ENCODE measurements at regions not wholly inside any gene's neighbourhood (a gene's known extent, or its start where the extent isn't known, plus 50 kb on each side); places are given as distances from the start of the nearest gene placed in this dataset.
"Not testable (repeated sequence)": the region's sequence is repeated elsewhere in the genome, so short reads cannot be mapped to it uniquely, and the experiment has no call there.

DNA sequence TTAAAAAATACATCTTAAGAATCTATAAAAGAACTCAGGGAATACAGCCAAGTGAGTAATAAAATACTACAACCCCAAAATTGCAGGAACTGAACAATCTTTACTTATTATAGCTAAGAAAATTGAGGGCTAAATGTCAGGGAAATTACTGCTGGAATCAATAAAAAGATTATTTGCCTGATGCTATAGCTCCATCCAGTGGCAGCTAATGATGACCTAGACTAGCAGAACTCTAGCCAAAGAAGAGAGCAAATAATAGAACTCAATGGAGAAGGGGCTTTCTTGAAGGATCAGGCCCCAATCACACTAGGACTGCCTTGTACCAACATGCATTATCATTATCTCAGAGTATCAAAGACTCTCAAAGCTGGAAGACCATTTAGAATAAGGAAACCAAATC lies 85.0 kb upstream of the FAM241A start:
- no peak for DNase-seq

DNA sequence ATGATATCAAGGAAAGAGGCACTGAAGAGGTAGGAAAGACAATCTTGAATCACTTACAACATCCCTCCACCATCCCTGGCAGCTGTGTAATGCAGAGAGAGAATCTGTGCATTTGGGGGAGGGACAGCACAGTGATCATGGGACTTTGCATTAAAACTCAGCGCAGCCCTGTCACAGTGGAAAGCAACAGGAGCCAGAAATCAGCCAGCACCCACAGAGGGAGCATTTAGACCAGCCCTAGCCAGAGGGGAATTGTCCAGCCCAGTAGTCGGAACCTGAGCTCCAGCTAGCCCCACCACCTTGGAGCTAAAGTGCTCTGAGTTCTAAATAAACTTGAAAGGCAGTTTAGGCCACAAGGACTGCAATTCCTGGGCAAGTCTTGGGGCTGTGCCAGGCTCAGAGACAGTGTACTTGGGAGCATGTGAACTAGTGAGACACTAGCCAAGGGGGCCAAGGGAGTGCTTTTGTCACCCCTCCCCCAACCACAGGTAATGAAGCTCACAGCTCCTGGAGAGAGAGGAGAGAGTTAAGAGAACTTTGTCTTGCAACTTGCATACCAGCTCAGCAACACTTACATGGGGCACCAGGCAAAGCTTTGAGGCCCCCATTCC lies 83.9 kb upstream of the FAM241A start:
- no peak for DNase-seq

DNA sequence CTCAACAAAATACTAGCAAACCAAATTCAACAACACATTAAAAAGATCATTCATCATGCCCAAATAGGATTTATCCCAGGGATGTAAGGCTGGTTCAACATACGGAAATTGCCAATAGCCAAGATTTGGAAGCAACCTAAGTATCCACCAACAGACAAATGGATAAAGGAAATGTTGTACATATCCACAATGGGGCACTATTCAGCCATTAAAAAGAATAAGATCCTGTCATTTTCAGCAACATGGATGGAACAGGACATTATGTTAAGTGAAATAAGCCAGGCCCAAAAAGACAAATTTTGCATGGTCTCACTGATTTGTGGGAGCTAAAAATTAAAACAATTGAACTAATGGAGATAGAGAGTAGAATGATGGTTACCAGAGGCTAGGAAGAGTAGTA lies 82.0 kb upstream of the FAM241A start:
- no peak for DNase-seq

DNA sequence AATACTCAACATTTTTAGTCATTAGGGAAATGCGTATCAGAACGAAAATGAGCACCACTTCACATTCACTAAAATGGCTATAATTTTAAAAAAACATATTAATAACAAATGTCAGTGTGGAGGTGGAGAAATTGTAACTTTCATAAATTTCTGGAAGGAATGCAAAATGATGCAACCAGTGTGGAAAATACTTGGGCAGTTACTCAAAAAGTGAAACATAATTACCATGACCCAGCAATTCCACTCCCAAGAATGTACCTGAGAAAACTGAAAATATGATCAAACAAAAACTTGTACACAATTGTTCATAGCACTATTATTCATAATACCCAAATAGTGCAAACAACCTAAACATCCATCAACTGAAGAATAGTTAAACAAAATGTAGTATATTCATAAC lies 76.1 kb upstream of the FAM241A start:
- no peak for DNase-seq

DNA sequence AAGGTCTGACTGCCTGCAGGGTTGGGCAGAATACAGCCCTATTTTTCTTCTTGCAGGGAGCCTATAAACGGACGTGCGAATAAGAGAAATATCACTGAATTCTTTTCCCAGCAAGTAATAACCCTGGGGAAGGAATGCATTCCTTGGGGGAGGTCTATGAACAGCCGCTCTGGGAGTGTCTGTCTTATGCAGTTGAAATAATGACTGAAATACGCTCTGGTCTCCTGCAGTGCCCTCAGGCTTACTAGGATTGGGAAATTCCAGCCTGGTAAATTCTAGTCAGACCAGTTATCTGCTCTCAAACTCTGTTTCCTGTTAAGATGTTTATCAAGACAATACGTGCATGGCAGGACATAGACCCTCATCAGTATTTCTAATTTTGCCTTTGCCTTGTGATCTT lies 72.1 kb upstream of the FAM241A start:
- DNase-seq: no peak

DNA sequence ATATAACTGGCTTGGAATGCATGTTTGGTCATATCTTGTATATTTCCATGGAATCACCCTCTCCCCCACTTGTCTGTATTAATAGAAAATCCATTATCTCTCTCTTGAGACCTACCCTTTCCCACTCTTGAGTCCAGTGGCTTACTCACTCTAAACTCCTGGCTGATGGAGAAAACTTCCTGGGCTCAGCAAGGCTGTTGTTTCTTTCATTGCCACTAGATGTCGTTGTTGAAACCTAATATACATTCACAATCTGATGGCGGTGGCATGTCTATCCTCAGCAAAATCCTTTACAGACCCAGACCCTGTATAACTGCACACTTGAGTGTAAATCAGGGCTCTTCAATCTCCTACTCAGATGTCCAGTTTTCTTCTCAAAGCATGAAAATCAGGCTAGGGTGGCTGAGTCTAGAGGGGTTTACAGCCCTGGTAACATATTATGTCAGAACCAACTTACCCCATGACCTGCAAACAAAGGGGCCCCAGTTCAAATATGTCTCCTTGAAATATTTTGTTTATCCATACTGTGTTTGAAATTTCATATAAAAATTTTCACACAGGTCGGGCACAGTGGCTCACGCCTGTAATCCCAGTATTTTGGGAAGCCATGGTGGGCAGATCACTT lies 70.0 kb upstream of the FAM241A start:
- DNase-seq: no peak

DNA sequence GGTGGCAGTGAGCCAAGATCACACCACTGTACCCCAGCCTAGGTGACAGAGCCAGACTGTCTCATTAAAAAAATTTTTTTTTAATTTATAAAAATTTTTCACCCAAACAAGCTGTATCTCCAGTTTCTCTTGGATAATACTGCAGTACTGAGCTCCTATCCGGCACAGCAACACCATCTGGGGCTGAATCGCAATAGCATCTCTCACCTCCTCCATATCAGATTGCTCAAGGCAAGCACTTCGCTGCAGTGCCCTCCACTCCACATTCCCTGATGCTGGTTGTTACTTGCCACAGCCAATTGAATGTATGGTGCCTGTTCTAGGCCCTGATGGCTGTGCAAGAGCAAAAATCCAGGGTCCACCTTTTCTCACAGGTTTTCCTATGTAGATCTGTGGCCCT lies 69.3 kb upstream of the FAM241A start:
- no peak for DNase-seq

DNA sequence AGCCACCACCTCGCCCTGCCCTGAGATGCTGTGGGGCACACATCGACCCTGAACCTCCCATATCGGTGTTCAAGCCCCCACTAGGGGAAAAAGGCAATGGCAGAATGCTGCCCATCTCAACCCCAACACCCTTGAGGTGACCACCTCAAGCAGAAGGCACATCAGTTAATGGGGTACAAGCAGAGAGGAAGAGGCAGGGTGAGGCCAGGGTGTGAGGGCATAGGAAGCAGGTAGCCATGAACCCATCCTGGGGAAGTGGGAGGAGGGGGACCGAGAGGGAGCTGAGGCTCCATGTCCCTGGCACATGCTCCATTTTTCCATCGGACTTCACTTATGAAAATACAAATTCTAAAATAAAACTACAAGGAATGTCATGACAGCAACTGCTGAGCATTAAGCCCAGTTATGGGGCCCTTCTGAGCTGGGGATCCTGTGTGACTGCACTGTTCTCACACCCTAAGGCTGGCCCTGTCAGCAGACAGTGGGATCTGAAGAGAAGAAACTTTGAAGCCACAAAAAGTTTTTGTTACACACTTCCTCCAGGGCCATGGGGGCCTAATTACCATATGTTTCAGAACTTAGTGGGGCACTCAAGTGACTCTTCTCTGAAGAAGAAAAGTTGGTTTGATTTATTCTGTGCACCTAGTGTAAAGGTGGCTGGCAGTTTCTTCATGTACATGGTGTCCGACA lies 68.2 kb upstream of the FAM241A start:
- DNase-seq: no peak

DNA sequence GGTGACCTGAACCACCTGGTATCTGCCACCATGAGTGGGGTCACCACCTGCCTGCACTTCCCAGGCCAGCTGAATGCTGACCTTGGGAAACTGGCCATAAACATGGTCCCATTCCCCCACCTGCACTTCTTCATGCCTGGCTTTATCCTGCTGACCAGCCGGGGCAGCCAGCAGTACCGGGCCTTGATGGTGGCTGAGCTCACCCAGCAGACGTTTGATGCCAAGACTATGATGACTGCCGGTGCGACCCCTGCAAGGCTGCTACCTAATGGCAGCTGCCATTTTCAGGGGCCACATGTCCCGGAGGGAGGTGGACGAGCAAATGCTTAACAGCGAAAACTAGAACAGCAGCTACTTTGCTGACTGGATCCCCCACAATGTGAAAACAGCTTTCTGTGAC lies 67.5 kb upstream of the FAM241A start:
- DNase-seq: no peak

DNA sequence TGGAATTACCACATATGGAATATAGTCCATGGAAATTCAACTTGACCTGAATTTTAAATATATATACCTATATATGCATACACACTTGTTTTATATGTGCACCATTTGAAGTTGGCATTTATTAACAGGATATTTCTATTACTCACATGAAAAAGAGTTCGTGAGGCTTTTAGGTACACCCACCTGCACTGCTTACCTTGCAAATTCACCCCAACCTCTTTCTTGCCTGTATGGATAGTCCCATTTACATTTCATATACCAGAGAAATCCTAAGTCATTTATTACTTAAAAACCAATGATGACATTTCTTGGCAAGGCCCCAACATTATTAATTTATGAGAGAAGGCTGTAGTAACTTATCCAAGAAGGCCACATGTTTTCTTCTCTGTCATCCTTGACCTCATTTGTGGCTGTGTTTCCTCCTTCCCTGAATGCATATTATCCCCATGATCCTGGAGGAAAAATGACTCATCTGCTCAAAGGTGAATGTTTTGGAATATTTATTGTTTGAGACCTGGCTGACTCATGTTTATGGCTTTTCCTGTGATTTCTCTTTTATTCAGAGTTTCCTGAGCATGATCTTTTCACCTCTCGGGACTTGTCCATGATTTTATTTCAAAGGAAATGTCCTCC lies 62.2 kb upstream of the FAM241A start:
- no peak for DNase-seq

DNA sequence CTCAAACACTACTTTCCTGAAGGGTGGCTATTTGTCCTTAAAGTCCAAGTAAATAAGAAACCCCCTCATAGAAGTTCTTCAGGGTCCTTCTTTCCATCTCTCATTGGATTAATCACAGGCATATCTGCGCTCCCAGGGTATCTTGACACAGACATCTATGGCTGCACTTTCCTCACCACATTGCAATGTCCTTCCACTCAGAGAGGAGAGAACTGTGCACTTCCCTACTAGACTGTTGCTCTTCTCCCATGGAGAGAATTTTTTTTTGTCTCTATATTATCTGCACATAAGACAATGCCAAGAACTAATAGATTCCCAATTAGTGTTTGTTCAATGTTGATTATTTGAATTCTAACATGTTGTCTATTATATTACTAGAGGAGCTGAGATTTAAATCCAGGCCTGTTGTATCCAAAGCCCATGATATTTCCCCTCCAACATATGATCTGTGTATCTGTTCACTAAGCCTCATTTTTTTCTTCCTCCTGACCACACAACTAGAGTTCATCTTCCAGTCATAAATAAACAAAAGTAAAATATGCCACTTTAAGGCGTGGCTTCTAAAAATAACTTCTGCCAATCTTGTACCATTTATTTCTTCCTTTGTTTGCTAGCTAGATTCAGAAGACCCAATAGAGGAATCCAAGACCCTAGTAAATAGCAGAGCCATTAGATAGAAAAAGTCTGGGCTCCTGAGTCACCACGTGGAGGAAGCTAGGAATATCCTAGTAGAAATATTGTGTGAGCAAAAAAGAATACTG lies 61.5 kb upstream of the FAM241A start:
- no peak for DNase-seq

DNA sequence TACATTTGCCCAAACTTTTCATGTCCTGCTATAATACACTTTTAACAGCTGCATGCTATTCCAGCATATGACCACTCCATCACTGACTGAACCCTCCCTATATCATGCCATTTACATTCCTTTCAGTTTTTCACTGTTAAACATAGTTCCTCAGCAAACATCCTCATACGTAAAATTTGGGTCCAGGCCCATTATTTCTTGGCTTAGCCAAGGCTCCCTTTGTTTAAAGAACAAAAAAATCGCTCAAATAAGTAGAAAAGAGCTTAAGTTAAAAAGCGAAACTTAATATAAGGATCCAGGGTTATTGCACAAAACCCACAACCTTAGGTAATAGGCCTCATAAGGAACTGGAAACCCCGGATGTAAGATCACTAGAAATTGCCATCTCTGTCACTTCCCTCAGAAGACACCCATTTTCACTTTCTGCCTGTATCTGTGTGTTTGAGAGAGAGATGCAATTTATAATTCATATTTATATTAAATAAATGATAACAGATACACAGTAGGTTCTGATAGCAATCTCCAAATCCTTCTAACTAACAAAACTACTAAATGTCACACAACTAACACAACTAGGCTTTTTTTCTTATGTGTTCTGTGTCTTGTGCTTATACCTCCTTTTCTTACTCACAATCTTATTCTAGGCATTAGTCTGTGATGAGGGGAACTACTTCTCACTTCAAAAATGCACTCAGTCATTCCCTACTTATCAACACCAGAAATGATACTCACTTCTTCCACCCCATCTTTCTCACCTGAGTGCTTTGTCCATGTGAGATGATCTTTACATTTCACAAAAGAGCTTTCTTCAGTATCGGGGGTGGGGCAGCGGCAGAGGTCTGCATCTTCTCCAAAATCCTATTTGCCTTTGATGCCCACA lies 59.9 kb upstream of the FAM241A start:
- DNase-seq: no peak

DNA sequence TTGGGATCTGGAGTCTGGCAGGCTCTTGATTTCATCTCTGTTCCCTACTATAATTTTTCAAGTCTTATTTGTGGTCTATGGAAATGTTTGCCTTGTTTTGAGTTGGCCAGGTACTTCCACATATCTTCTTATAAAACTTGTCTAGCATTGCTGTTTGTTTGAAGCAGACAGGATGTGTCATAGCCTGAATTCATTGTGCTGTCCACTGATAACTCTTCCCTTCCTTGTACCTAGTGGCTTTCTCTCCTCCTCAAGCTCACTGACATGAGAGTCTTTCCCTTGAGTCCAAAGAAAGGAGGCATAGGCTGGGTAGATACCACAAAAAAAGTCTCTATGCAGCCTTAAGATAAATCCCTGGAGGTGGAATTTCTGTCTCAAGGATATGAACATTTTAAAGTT lies 59.2 kb upstream of the FAM241A start:
- DNase-seq: no peak

DNA sequence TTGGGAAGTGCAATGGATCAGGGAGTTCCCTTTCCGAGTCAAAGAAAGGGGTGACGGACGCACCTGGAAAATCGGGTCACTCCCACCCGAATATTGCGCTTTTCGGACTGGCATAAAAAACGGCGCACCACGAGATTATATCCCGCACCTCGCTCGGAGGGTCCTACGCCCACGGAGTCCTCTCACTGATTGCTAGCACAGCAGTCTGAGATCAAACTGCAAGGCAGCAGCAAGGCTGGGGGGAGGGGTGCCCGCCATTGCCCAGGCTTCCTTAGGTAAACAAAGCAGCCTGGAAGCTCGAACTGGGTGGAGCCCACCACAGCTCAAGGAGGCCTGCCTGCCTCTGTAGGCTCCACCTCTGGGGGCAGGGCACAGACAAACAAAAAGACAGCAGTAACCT lies 58.6 kb upstream of the FAM241A start:
- DNase-seq: not testable (repeated sequence)

DNA sequence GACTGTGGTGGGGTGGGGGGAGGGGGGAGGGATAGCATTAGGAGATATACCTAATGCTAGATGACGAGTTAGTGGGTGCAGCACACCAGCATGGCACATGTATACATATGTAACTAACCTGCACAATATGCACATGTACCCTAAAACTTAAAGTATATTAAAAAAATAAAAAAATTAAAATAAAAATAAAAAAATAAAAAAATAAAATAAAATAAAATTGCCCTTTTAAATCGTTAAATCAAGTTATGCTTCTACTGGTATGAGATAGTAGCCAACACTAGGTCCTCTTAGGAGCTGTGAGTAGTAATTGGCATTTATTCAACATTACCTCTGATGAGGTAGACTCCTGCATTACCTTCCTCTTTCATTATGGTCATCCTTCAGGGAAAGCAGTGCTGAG lies 52.9 kb upstream of the FAM241A start:
- DNase-seq: not testable (repeated sequence)

DNA sequence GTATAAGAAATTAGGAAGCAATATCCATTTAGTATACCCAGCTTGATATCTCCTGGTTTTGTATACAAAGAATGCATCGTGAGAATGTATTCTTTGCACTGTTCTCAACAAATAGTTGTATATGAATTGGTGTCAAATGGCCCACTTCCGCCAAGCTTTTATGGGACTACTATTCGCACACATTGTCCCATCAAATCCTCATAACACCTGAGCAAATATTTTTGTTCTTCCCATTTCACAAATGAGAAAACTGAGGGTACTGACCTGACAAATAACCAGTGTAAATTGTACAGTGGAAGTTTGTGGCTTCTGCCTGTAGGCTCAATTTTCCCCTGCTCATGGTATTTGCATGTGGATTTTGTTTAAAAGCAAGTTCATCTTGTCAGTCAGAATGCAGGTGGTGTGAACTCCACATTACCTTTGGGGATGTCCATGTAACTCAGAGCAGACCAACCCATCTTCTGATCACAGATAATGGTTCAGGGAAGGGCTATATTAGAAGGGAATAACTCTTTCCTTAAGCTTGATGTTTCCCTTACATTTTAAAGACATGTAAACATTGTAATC lies 51.5 kb upstream of the FAM241A start:
- no peak for DNase-seq

DNA sequence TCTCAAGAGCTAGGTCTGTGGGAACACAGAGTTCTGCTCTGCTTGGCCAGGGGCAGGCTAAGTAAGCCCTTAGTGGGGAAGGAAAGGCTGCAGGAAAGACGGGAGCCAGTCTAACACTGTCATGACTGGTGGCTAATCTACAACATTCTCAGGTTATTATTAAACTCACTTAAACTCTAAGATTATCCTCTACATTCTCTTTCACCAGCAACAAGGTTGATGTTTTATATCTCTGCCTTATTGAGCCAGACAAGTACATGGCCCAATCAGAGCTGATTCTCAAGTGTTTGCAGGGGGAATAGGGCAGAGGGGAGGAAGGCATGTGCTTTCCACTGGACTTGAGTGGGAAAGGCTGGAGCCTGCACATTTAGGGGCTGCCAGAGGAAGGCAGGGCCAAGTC lies 50.9 kb upstream of the FAM241A start:
- no peak for DNase-seq
